ENCODE measurements at regions not wholly inside any gene's neighbourhood (a gene's known extent, or its start where the extent isn't known, plus 50 kb on each side); places are given as distances from the start of the nearest gene placed in this dataset.
"Not testable (repeated sequence)": the region's sequence is repeated elsewhere in the genome, so short reads cannot be mapped to it uniquely, and the experiment has no call there.

DNA sequence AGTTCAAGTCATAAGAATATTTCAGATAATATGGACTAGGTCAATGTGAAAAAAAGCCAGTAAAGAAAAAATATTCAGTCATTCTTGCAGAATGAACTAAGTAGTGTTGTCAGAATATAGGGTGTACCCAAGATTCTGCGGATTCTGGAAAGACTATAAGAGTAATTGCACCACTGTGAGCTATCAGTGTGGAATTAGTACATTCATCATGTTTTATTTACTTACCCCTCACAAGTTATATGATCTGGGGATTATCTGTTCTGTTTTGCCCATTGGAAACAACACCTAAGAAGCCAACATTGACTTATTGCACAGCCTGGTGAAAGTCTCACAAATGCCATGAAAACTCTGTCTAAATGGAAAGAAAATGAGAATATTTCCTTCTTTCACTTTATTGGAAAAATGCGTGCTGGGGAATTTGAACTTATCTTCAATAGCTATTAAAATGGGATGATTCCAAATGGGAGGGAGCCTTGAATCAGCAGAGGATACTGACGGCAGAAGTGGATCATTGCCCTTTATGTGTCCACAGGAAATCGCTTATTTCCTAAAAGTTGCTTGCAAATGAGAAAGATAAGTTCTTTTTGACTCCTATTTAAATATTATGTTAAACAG is 563.3 kb upstream of the POM121L12 start:
- no peak for DNase-seq

DNA sequence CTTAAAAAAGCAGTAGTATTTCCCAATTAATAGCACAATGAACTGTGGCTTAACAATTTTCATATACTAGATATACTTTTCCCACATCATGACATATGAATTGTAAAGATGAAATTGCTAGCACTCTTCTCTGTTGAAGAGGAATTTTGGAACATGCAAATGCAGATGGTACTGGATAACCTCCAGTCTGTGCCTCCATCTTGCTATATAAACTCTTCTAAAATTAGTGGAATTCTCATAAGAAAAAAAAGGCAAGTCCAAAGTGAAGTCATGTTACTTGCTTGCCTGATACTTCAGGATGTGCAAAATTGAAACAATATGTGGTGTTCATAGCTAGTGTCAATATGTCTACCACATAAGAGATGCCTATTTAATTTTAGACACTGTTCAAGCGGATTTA is 570.2 kb upstream of the POM121L12 start:
- DNase-seq = no peak

DNA sequence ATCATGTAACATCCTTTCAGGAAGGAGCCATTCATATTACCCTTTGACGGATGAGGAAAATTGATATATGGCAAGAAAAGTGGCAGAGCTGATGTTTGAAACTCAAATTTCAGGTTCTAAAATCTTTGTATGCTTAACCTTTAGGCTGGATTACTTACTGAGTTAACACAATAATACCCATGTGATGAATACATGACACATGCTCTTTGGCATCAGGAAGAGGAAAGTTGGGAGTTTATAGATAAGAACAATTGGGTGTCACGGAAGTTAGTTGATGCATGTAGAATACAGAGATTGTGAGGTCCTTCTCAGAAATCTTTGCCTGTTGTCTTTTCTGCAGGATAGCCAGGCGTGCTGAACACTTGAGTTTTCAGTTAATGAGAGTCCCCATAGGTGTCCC is 572.1 kb upstream of the POM121L12 start:
- no peak for DNase-seq

DNA sequence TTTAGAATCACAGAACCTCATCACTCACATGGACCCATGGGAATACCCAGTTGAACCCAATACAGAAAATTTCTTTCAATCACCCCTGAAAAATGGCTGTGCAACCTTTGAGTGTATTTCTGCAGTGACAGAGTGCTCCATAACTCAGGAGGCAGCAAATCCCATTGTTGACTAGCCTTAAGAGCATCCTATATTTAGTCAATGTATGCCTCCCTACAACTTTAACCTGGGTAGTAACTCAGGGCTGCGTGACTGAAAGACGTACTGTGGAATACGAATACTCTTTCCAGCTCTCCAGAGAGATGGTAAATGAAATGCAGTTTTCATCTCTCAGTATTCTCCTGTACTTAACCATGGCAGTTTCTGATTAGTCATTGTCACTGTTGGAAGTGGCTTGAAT is 573.0 kb upstream of the POM121L12 start:
- DNase-seq = no peak

DNA sequence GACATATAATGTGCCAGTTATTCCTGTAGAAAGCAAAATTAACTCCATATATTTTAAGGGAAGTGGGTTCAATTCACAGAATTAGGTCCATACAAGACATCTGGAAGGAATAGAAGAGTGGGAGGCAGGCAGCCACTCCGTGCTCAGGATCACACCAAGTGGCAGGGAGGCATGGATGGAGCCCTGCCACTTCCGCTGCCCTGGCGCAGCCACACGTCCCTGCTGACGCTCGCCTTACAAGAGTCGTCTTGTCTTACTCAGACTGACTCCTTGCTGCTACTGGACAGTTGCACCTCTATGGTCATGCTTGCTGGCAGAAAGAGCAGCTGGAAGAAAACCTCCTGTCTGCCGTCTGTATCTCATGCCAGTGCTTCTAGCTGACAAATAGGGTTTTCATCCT is 579.9 kb upstream of the POM121L12 start:
- no peak for DNase-seq

DNA sequence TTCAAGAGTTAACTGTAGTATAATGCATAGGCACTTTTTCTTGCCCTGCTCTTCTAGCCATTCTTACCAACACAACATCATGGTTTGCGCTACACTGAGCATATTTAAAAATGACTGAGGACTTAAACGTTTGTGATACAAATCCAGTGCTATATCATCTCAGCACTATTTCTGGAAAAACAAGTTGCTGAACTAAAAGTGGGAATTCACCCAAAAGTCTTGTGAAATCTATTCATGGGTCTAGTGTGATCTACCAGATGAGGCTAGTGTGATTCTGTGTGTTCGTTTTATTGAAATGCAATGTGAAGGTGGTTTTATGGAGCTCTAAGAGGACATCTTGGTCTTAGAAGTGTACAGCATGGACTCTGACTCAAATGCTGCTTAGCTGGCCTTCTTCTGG is 584.6 kb upstream of the POM121L12 start:
- DNase-seq = no peak

DNA sequence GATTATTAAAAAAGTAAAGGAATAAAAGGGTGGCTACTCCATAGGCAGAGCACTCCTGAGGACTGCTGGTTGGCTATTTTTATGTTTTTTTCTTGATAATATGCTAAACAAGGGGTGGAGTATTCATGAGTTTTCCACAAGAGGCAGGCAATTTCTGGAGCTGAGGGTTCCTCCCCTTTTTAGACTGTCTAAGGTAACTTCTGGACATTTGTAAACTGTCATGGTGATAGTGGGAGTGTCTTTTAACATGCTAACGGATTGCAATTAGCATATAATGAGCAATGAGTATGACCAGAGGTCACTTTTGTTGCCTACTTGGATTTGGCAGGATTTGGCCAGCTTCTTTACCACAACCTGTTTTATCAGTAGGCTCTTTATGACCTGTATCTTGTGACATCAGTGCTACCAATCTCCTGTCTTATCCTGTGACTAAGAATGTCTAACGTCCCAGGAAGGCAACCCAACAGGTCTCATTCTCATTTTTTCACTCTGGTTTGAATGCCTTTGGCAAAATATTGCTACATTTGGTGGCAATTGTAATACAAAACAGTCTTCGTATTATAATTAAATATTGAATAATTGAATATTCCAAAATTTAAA is 587.8 kb upstream of the POM121L12 start:
- DNase-seq = no peak

DNA sequence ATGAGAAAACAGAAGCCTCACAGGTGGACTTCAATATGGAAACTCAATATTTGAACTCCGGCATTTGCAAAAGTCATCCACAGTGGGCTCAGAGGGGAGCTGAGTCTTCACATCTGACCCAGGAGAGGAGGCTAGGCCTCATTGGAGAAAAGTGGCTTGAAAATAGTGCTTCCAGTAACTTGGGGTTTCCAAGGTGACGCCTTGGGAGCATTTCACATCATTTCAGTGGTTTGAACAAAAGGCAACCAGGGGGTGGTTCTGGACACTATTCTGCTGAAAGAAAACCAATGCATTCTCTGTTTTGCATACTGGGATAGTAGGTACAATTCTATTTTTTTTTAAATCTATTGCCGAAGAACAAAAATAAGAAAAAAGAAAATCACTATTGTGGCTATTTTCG is 599.2 kb upstream of the POM121L12 start:
- no peak for DNase-seq

DNA sequence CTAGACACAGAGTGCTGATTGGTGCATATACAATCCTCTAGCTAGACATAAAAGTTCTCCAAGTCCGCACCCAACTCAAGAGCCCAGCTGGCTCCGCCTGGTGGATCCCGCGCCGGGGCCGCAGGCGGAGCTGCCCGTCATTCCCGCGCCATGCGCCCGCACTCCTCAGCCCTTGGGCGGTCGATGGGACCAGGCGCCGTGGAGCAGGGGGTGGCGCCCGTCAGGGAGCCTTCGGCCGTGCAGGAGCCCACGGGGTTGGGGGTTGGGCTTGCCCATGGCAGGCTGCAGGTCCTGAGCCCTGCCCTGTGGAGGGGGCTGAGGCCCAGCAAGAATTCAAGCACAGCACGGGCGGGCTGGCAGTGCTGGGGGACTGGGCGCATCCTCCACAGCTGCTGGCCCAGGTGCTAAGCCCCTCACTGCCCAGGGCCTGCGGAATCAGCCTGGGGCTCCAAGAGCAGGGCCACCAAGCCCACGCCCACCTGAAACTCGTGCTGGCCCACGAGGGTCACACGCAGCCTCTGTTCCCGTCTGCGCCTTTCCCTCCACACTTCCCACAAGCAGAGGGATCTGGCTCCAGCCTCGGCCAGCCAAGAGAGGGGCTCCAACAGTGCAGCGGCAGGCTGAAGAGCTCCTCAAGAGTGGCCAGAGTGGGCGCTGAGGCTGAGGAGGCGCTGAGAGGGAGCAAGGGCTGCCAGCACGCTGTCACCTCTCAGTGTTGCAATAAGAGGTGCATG is 604.2 kb upstream of the POM121L12 start:
- DNase-seq = no peak

DNA sequence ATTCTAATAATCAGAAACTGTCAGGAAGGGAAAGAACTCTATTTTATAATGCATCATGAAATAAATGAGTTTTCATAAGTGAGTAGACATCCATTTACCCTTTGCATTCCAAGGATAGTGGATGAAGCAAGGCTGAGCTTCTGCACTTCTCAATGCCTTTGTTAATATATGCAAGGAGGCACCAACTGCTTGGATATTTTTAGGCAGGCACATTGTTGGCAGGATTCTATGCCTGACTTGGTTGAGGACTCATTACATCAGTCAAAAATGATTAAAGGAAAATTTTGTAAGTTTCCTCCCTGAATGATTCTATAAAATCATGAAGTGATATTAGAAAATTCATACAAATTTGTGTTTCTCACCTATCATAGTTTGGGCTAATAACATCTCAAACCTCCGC is 612.2 kb upstream of the POM121L12 start:
- no peak for DNase-seq

DNA sequence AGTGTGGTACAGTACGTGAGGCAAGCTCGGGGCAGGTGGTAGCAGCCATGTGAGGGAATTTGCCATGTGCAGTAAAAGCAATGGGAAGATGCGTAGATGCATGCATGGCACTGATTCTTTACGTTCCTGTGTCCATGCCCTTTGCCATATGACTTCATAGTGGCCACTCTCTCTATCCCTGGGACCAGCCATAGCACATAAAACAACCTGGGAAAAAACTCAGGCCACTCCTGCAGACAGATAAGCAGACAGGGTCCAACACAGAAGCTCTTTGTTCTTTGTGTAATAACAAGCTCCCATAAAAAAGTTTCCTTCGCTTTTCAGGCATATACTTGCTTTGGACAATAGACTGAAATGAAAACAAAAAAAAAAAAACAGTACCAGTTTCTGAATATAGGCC is 622.4 kb upstream of the POM121L12 start:
- no peak for DNase-seq

DNA sequence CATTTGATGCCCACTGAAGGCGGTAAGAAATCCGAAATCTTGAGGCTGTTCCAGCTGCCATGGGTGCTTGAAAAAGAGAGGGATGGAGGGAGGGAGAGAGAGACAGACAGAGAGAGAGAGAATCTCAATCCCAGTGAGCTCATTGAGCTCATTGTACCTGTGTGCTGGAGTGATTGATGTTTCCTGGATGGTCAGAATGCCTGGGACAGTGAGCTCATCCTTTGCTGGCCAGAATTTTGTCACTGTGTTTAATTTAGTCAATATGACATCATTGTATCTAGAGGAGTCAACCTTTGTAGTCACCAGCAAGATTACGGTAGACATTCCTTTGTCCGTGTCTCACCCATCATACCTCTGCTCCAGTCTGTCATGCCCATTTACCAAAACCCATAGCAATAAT is 625.4 kb upstream of the POM121L12 start:
- DNase-seq = no peak

DNA sequence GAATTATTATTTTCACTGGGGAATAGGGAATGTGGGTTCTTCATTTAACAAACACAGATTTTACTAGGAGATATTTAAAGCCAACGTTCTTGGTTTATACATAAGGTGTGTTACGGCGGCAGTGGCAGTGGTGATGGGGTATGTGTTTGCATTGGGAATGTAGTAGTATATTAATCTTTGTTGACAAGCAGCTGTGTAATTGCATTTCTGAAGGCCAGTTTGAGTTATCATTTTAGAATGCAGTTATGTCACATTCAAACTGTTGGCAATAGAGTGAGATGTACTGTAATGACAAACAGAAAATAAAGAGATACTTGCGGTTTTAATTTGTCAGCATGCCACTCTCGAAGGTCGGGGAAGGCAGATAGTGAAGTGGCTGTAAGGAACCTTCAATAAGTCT is 628.6 kb upstream of the POM121L12 start:
- no peak for DNase-seq

DNA sequence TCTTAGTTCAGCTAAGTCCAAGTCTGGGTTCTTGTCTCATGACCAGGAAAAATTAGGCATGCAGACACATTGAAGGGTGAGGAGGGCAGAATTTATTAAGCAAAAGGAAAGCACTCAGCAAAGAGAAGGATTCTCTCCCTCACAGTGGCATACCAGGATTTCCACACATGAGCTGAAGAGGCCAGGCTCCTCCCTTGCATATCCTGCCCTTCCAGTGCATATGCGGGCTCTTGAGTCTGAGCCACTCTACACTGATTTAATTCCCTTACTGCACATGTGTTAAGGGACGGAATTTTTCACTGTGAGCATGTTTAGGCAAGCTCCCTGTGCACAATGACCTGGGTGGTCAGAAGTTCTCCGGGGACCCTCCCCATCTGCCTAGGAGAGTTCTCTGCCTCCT is 652.7 kb upstream of the POM121L12 start:
- DNase-seq = no peak

DNA sequence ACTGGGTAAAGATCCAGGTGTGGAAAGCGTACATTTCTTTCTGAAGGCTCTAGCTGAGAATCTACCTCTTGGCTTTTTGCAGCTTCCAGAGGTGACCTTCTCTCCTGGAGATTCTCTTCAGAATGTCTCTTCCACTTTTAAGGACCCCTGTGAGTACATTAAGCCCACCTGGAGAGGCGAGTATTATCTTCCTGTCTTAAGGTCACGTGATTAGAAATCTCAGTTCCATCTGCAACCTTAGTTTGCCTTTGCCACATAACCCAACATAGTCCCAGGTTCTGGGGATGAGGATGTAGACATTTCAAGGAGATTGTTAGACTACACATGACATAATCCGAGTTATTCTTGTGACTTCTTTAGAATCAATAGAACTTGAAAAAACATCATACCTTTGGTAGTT is 665.5 kb upstream of the POM121L12 start:
- no peak for DNase-seq

DNA sequence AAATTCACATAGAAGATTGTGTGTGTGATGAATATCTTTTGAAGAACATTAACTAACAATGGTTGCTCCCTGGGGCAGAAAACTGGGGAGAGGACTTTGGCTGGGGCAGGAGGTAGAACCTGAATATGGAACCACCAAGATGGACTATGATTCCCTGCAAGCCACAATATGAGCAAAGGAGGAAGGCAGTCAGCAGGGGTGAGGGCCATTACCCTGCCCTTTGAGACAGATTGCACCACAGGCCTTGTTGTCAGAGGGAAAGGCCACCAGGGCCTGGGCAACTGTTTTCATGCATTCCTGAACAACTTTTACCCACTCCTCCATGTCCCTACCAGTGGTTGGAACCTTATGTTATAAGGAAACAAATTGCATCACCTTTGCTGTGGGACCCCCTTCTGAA is 670.1 kb upstream of the POM121L12 start:
- no peak for DNase-seq

DNA sequence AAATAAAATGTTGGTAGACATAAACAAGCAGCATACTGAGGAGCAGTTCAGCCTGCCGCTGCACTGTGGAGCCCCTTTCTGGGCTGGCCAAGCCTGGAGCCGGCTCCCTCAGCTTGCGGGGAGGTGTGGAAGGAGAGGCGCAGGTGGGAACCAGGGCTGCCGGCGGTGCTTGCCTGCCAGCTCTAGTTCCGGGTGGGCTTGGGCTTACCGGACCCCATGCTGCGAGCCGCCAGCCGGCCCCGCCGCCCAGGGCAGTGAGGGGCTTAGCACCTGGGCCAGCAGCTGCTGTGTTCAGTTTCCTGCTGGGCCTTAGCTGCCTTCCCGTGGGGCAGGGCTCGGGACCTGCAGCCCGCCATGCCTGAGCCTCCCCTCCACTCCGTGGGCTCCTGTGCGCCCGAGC is 672.9 kb upstream of the POM121L12 start:
- no peak for DNase-seq

DNA sequence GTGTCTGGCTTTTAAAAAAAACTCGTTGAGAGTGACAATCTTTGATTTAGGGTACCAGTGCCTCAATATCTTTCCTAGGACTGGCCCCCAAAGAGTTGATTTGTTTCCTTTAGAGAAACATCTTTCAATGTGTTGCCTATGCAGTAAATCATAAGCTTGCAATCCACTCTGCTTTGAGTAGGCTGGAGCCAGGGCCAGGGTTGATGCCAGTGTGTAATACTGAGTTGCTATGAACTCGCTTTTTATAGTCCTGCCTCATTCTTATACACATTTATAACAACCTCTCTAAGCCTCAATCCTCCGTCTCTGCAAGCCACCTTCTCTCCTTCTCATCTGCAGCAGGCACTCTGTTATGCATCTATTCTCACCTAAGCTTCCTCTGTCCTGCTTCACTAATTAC is 674.9 kb upstream of the POM121L12 start:
- DNase-seq = no peak

DNA sequence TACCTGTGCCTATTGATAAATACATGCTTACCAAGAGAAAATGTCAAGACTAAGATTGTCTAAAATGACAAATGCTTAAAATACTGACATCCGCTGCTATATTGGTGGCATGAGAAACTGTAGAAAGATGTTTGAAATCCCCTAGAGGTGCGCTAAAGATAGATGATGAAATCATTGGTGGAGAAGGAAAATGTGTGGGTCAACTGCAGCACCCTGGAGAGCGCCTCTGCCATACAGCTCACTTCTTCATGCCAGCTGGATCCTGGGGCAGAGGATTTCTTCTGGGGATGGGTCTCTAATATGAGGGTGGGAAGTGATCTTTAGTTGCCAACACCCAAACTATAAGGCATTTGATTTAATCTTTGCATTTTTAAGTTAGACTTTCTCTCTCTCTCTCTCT is 680.4 kb upstream of the POM121L12 start:
- DNase-seq = no peak

DNA sequence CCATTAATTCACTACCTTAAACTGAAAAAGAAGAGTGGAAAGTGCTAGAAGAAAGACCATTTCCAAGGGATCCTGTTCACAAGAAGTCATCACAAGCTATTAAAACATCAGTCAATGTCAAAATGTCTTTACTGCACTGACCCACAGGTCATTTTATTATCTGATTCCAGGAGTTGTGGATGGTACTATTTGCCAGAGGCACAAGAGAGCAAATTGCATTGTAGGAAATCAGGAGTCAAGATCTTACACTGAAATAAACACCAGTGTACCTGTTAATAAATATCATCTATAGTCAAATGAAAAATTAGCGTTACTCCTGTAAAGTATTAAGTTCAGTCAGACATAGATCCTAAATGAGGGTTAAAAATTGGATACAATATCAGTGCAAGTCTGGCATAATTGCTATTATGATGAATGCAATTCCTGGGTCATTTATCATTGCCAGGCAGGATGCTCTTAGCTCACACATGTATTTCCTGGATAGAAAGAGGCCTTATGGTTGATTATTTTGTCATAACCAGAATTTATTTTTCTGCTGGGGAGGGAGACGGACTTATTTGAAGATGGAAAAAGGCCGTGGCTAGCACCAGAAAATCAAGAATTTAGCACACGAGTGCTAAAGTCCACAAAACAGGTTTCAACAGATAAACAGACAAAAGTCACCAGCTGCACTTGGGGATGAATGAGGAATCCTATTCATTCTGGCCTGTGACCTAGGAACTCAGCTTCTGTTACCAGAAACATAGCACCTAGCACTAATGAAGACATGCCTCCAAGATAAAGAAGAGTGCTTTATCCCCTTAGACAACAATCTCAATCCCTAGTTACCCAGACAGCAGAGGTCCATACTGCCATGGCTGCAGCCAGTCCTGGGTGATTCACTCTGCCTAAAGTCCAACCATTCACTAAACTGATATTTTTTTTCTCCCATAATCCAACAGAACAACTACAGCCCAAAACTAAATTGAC is 683.1 kb upstream of the POM121L12 start:
- no peak for DNase-seq

DNA sequence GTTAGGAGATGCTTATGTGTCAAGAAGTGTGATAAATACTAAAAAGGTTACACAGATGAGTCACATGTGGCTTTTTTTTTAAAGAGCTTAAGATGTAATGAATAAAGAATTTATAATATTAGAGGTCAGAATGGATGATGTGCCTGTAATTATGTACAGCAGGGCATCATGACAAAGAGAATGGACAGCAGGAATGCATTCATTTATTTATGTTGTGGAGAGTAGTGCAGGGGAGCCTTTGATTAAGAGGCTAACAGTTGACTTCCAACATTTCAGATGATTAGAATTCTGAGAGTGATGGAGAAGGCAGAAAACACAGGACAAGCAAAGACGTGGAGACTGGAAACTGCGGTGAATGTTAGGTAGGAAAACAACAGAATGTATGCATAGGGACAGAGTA is 691.4 kb upstream of the POM121L12 start:
- DNase-seq = no peak

DNA sequence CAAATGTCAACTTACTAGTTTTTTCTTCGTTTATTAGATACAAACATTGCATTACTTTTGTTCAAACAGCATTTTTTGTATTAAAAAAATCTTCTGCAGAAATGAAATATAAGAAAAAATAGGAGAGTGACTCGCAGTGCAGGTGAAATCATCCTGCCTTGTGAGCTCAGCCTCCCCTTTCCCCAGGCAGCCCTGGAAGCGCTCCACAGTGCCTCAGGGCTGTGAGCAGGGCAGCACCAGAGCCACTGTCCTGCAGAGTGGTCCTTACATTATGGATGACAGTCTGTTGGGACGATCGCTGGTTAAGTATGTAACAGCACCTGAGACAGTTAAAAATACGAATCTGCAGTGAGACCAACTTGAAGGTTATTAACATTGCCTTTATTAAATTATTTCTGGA is 695.4 kb upstream of the POM121L12 start:
- DNase-seq = no peak

DNA sequence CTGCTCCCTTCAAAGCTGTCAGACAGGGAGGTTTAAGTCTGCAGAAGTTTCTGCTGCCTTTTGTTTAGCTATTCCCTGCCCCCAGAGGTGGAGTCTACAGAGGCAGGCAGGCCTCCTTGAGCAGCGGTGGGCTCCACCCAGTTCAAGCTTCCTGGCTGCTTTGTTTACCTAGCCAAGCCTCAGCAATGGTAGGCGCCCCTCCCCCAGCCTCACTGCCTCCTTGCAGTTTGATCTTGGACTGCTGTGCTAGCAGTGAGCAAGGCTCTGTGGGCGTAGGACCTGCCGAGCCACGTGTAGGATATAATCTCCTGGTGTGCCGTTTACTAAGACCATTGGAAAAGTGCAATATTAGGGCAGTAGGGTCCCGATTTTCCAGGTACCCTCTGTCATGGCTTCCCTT is 707.1 kb upstream of the POM121L12 start:
- DNase-seq = not testable (repeated sequence)

DNA sequence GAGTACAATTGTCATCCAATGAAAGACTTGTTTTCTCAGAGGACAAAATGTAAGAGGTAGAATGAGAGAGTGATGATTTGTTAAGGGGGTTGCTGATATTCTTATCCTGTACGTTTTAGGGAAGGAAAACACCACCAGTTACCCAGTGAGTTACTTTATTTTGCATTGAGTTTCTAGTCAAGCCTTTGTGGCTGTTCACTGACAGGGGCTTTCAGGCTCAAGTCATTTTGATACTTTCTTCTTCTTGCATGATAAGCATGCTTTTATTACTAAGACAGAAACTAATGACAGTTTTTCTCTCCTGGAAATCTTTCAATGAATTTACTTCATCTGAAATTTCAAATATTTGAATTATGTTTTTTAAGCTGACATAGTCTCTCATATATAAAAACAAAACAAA is 710.2 kb upstream of the POM121L12 start:
- no peak for DNase-seq
